C4-2B (cell line): ENCODE measurements at regions not wholly inside any gene's neighbourhood (a gene's known extent, or its start where the extent isn't known, plus 50 kb on each side); places are given as distances from the start of the nearest gene placed in this dataset.
"Not testable (repeated sequence)": the region's sequence is repeated elsewhere in the genome, so short reads cannot be mapped to it uniquely, and the experiment has no call there.

Experiments
- H3K27ac ChIP-seq: fragments of 450-650 bp; 2 replicates; pipeline ENCODE4 v1.5.1; 2017
- CTCF ChIP-seq: fragments of 450-650 bp; conservative IDR thresholded peaks from 2 replicates; pipeline ENCODE4 v1.5.1; 2017; ENCODE audit warnings: mild to moderate bottlenecking
- ZFX ChIP-seq: fragments of 450-650 bp; IDR thresholded peaks from 2 replicates; pipeline ENCODE4 v1.6.1; 2017

- no peak overlapping the region for H3K27ac ChIP-seq
- TF ChIP-seq ZFX: no peak
- TF ChIP-seq CTCF: no peak
Measured at GRCh38 chrX:39693298-39693697, 404.5 kb downstream of the BCOR start.

GRCh38 chrX:39702636-39703035 lies 395.1 kb downstream of the BCOR start:
- not testable (repeated sequence) for H3K27ac ChIP-seq

GRCh38 chrX:39703307-39703706 lies 394.5 kb downstream of the BCOR start:
- no peak overlapping the region for H3K27ac ChIP-seq
- TF ChIP-seq ZFX (no peak), CTCF (no peak)

GRCh38 chrX:39704590-39704989 lies 393.2 kb downstream of the BCOR start:
- H3K27ac ChIP-seq: no peak overlapping the region
- no peak for TF ChIP-seq ZFX
- TF ChIP-seq CTCF: no peak

GRCh38 chrX:39705290-39705689 lies 392.5 kb downstream of the BCOR start:
- peak overlapping the region; percentile 21; the same call in 1 of the 2 replicates for H3K27ac ChIP-seq
- TF ChIP-seq CTCF (peak; percentile 58), ZFX (no peak)

GRCh38 chrX:39709364-39709763 lies 388.4 kb downstream of the BCOR start:
- TF ChIP-seq CTCF (no peak), ZFX (no peak)
- no peak overlapping the region for H3K27ac ChIP-seq

- TF ChIP-seq ZFX (no peak), CTCF (no peak)
Measured at GRCh38 chrX:39709812-39710211, 387.9 kb downstream of the BCOR start.

GRCh38 chrX:39710776-39711175 lies 387.0 kb downstream of the BCOR start:
- TF ChIP-seq ZFX: no peak
- no peak for TF ChIP-seq CTCF
- H3K27ac ChIP-seq: no peak overlapping the region

More at GRCh38 chrX:39709812-39710211, 387.9 kb downstream of the BCOR start:
- H3K27ac ChIP-seq: no peak overlapping the region
